ENCODE measurements at regions not wholly inside any gene's neighbourhood (a gene's known extent, or its start where the extent isn't known, plus 50 kb on each side); places are given as distances from the start of the nearest gene placed in this dataset.

DNA sequence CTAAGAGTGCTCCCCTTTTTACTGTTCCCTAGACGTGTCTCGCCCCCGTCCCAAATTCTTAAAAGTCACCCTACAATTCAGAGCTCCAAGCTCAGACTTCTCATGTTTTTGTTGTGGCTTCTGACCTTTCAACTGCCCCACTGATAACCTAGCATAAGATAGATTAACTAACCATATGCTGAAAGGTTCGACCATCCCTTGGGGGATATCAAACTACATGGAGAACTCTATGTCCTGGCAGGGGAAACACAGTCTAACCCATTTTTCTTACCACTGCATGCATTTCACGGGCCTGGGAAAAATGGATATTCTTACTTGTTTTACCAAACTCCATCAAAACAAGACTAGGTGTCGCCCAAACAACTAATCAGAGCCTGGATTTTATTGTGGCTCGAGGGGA is 236.4 kb upstream of the MID1 start:
- TF ChIP-seq POLR2A (IDR thresholded peaks at IDR 0.05) = no peak
- TF ChIP-seq, protein P1, sequence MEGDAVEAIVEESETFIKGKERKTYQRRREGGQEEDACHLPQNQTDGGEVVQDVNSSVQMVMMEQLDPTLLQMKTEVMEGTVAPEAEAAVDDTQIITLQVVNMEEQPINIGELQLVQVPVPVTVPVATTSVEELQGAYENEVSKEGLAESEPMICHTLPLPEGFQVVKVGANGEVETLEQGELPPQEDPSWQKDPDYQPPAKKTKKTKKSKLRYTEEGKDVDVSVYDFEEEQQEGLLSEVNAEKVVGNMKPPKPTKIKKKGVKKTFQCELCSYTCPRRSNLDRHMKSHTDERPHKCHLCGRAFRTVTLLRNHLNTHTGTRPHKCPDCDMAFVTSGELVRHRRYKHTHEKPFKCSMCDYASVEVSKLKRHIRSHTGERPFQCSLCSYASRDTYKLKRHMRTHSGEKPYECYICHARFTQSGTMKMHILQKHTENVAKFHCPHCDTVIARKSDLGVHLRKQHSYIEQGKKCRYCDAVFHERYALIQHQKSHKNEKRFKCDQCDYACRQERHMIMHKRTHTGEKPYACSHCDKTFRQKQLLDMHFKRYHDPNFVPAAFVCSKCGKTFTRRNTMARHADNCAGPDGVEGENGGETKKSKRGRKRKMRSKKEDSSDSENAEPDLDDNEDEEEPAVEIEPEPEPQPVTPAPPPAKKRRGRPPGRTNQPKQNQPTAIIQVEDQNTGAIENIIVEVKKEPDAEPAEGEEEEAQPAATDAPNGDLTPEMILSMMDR (IDR thresholded peaks at IDR 0.05) = no peak
